ENCODE measurements at regions not wholly inside any gene's neighbourhood (a gene's known extent, or its start where the extent isn't known, plus 50 kb on each side); places are given as distances from the start of the nearest gene placed in this dataset.

DNA sequence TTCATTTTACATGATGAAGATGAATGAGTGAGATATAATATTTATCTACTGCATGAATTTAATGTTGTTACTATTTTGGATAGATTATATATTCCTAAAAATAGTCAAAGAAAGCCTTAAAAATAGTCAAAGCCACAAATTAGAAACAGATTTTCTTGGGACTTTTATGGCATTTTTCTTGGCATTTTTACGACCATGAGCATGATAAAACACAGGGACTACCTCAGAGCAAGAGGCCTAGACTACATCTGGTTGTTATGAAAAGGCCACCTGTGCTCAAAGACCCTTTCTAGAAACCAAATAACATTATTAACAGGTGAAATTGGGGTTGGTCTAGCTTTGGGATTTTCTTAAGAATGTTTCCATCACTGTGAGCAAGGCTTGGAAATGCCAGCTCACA lies 281.0 kb downstream of the OXSM start:
- TF ChIP-seq CTCF (IDR thresholded peaks at IDR 0.05; ENCODE audit: low read depth, low read length) (no peak), MYC (IDR thresholded peaks at IDR 0.05; ENCODE audit: low read depth, low read length) (no peak), POLR2A (IDR thresholded peaks at IDR 0.05; ENCODE audit: extremely low read depth, insufficient read length) (no peak), MAX (IDR thresholded peaks at IDR 0.05; ENCODE audit: low read depth, low read length) (no peak)
- DNase-seq (ENCODE audit: low read depth): no peak
- no peak overlapping the region for H3K4me3 ChIP-seq (ENCODE audit: low read depth, low read length)

- no peak for TF ChIP-seq MYC (IDR thresholded peaks at IDR 0.05; ENCODE audit: low read depth, low read length)
- no peak for TF ChIP-seq CTCF (IDR thresholded peaks at IDR 0.05; ENCODE audit: low read depth, low read length)
- TF ChIP-seq MAX (IDR thresholded peaks at IDR 0.05; ENCODE audit: low read depth, low read length): no peak
- TF ChIP-seq POLR2A (IDR thresholded peaks at IDR 0.05; ENCODE audit: extremely low read depth, insufficient read length): no peak
- H3K4me3 ChIP-seq (ENCODE audit: low read depth, low read length): no peak overlapping the region
- DNase-seq (ENCODE audit: low read depth): no peak
Measured at GRCh38 chr3:26074080-26074479, 284.2 kb downstream of the OXSM start.

- DNase-seq (ENCODE audit: low read depth): no peak
- H3K4me3 ChIP-seq (ENCODE audit: low read depth, low read length): no peak overlapping the region
- TF ChIP-seq POLR2A (IDR thresholded peaks at IDR 0.05; ENCODE audit: extremely low read depth, insufficient read length) (no peak), CTCF (IDR thresholded peaks at IDR 0.05; ENCODE audit: low read depth, low read length) (no peak), MYC (IDR thresholded peaks at IDR 0.05; ENCODE audit: low read depth, low read length) (no peak), MAX (IDR thresholded peaks at IDR 0.05; ENCODE audit: low read depth, low read length) (no peak)
Measured at GRCh38 chr3:26078539-26078938, 288.6 kb downstream of the OXSM start.

- no peak overlapping the region for H3K4me3 ChIP-seq (ENCODE audit: low read depth, low read length)
- DNase-seq (ENCODE audit: low read depth): no peak
- no peak for TF ChIP-seq MAX (IDR thresholded peaks at IDR 0.05; ENCODE audit: low read depth, low read length)
- TF ChIP-seq MYC (IDR thresholded peaks at IDR 0.05; ENCODE audit: low read depth, low read length): no peak
- no peak for TF ChIP-seq POLR2A (IDR thresholded peaks at IDR 0.05; ENCODE audit: extremely low read depth, insufficient read length)
- TF ChIP-seq CTCF (IDR thresholded peaks at IDR 0.05; ENCODE audit: low read depth, low read length): no peak
Measured at GRCh38 chr3:26081166-26081565, 291.3 kb downstream of the OXSM start.

DNA sequence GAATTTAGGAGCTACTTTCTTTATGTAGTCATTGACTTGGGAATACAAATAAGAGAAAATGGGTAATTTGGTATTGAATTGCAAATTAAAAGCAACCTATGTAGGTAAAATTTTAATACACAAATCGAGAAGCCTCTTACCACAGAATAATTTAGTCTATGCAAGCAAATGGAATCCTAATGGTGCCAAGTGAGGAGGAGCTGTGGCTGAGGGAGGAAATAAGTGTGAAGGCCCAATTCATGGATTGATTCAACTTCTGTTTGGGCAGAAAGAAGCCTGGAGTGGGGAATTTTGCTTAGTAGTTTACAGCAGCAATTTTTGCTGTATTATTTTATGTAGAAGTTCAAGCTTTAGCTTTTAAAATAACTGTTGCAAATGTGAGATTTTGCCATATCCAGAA lies 291.9 kb downstream of the OXSM start:
- TF ChIP-seq CTCF (IDR thresholded peaks at IDR 0.05; ENCODE audit: low read depth, low read length): no peak
- no peak for TF ChIP-seq MYC (IDR thresholded peaks at IDR 0.05; ENCODE audit: low read depth, low read length)
- no peak for TF ChIP-seq MAX (IDR thresholded peaks at IDR 0.05; ENCODE audit: low read depth, low read length)
- TF ChIP-seq POLR2A (IDR thresholded peaks at IDR 0.05; ENCODE audit: extremely low read depth, insufficient read length): no peak
- no peak overlapping the region for H3K4me3 ChIP-seq (ENCODE audit: low read depth, low read length)

GRCh38 chr3:26082911-26083310 lies 293.0 kb downstream of the OXSM start:
- H3K4me3 ChIP-seq (ENCODE audit: low read depth, low read length): no peak overlapping the region
- no peak for TF ChIP-seq MAX (IDR thresholded peaks at IDR 0.05; ENCODE audit: low read depth, low read length)
- TF ChIP-seq MYC (IDR thresholded peaks at IDR 0.05; ENCODE audit: low read depth, low read length): no peak
- TF ChIP-seq CTCF (IDR thresholded peaks at IDR 0.05; ENCODE audit: low read depth, low read length): no peak
- no peak for TF ChIP-seq POLR2A (IDR thresholded peaks at IDR 0.05; ENCODE audit: extremely low read depth, insufficient read length)
- no peak for DNase-seq (ENCODE audit: low read depth)

More for the DNA sequence above, 291.9 kb downstream of the OXSM start:
- DNase-seq (ENCODE audit: low read depth): no peak
